Neural cell (in vitro differentiated cells): ENCODE measurements at regions not wholly inside any gene's neighbourhood (a gene's known extent, or its start where the extent isn't known, plus 50 kb on each side); places are given as distances from the start of the nearest gene placed in this dataset.

Source experiments
- H2AFZ ChIP-seq: fragments of 200-600, 300-800 bp; sonication (generic), shearing (Covaris generic); 2 replicates; pipeline ENCODE4 v1.6.0; 2014; ENCODE audit warnings: low read depth, mild to moderate bottlenecking, antibody characterized with exemption, low read length, moderate library complexity
- H3F3A ChIP-seq: fragments of 200-600 bp; shearing (Covaris generic); 2 replicates; pipeline ENCODE4 v1.6.1; 2016; ENCODE audit warnings: mild to moderate bottlenecking, moderate library complexity, mixed read lengths, antibody characterized with exemption, low read length; ENCODE audit not compliant: insufficient read depth, poor library complexity, severe bottlenecking
- H3K27ac ChIP-seq: fragments of 200-600, 300-800 bp; sonication (generic), shearing (Covaris generic); 2 replicates; pipeline ENCODE4 v1.5.1; 2014; ENCODE audit warnings: mild to moderate bottlenecking, low read length, moderate library complexity
- H3K27me3 ChIP-seq: fragments of 300-800, 200-600 bp; sonication (generic), shearing (Covaris generic); 2 replicates; pipeline ENCODE4 v1.6.0; 2014; ENCODE audit warnings: mild to moderate bottlenecking, low read depth, low read length, moderate library complexity; ENCODE audit not compliant: insufficient read depth
- H3K36me3 ChIP-seq: fragments of 300-800, 200-600 bp; sonication (generic), shearing (Covaris generic); 2 replicates; pipeline ENCODE4 v1.5.1; 2014; ENCODE audit warnings: mild to moderate bottlenecking, antibody characterized with exemption, low read length, moderate library complexity; ENCODE audit not compliant: insufficient read depth
- H3K4me2 ChIP-seq: fragments of 300-800, 200-600 bp; sonication (generic), shearing (Covaris generic); 2 replicates; pipeline ENCODE4 v1.6.0; 2014; ENCODE audit warnings: mild to moderate bottlenecking, low read length
- H3K4me3 ChIP-seq: fragments of 300-800, 200-600 bp; sonication (generic), shearing (Covaris generic); 2 replicates; pipeline ENCODE4 v1.5.1; 2014; ENCODE audit warnings: mild to moderate bottlenecking, low read length, moderate library complexity
- H3K79me2 ChIP-seq: fragments of 200-600 bp; shearing (Covaris generic); replicated peaks from 2 replicates; pipeline ENCODE4 v1.6.0; 2014; ENCODE audit warnings: mild to moderate bottlenecking, low read length, moderate library complexity; ENCODE audit not compliant: insufficient read depth
- H3K9ac ChIP-seq: fragments of 300-800, 200-600 bp; sonication (generic), shearing (Covaris generic); 2 replicates; pipeline ENCODE4 v1.6.1; 2016; ENCODE audit warnings: mild to moderate bottlenecking, low read length, mixed read lengths
- H3K9me2 ChIP-seq: fragments of 200-600 bp; shearing (Covaris generic); 2 replicates; pipeline ENCODE4 v1.6.1; 2016; ENCODE audit warnings: mild to moderate bottlenecking, low read length, mixed read lengths; ENCODE audit not compliant: insufficient read depth
- H3K9me3 ChIP-seq: fragments of 200-600, 300-800 bp; sonication (generic), shearing (Covaris generic); 2 replicates; pipeline ENCODE4 v1.6.1; 2016; ENCODE audit warnings: mild to moderate bottlenecking, mixed run types, low read length, moderate library complexity, mixed read lengths
- H4K20me1 ChIP-seq: fragments of 200-600 bp; shearing (Covaris generic); 2 replicates; pipeline ENCODE4 v1.6.1; 2016; ENCODE audit warnings: mild to moderate bottlenecking, mixed run types; ENCODE audit not compliant: insufficient read depth
- EP300 ChIP-seq: fragments of 450-650 bp; conservative IDR thresholded peaks from 2 replicates; pipeline ENCODE4 v1.6.1; 2014; ENCODE audit warnings: antibody characterized with exemption, mild to moderate bottlenecking, moderate library complexity; ENCODE audit not compliant: poor library complexity, severe bottlenecking
- EZH2 ChIP-seq: fragments of 200-600, 300-800 bp; shearing (Covaris generic), sonication (generic); IDR thresholded peaks from 2 replicates; pipeline ENCODE4 v1.6.1; 2014; ENCODE audit warnings: antibody characterized with exemption, low read length, borderline replicate concordance, mild to moderate bottlenecking; ENCODE audit not compliant: insufficient read depth, poor library complexity, severe bottlenecking
- MXI1 ChIP-seq: fragments of 450-650 bp; conservative IDR thresholded peaks from 2 replicates; pipeline ENCODE4 v1.6.1; 2014; ENCODE audit warnings: antibody characterized with exemption, mild to moderate bottlenecking; ENCODE audit not compliant: poor library complexity, severe bottlenecking
- POLR2AphosphoS5 ChIP-seq: IDR thresholded peaks from 2 replicates; pipeline ENCODE4 v1.6.1; 2012
- RAD21 ChIP-seq: fragments of 450-650 bp; conservative IDR thresholded peaks from 2 replicates; pipeline ENCODE4 v1.6.1; 2014; ENCODE audit warnings: antibody characterized with exemption, mild to moderate bottlenecking, moderate library complexity
- SMC3 ChIP-seq: fragments of 450-650 bp; conservative IDR thresholded peaks from 2 replicates; pipeline ENCODE4 v1.6.1; 2014; ENCODE audit warnings: antibody characterized with exemption, mild to moderate bottlenecking, moderate library complexity; ENCODE audit not compliant: poor library complexity
- TAF1 ChIP-seq: IDR thresholded peaks from 2 replicates; pipeline ENCODE4 v1.6.1; 2012; ENCODE audit warnings: low read depth
- TF ChIP-seq, protein P1 (sequence below): fragments of 450-650 bp; IDR thresholded peaks from 2 replicates; pipeline ENCODE4 v1.5.1; 2014; ENCODE audit warnings: antibody characterized with exemption, mild to moderate bottlenecking, moderate library complexity; ENCODE audit not compliant: poor library complexity, severe bottlenecking
- TF ChIP-seq, protein P2 (sequence below): IDR thresholded peaks from 2 replicates; pipeline ENCODE4 v1.6.1; 2012; ENCODE audit warnings: borderline replicate concordance

DNA sequence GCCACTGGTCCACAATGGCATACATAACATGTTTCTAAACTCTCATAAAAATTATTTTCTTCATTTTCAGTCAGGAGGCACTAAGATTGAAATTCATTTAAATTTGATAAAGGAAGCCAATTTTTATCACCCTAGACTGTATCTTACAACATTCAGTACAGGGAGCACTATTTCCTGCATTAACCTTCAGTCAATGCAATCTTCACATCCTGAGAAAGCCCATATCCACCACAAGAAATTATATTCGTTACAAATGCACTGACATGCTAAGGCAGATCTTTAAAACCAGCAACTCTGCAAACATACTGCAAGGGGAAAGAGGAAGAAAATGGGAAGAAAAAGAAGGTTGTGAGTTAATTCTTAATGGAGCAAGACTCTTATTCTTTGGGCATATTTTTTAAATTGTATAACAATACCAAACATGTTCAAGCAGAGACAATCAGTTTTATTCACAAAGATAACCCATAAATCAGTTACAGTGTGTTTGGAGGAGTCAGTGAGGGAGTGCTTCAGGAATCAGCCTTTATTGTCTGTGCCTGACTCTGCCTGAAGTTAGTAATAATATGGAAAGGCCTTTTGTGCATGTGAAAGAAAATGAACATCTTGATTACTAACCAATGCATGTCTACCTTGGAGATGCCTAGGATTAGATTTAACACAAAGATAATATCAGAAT is 370.1 kb downstream of the FBXO15 start:
- Histone ChIP-seq H3F3A (no peaks in the 10 kb centered on the region), H2AFZ (no peak overlapping the region), H3K4me2 (no peak overlapping the region), H3K4me3 (no peak overlapping the region), H3K27me3 (no peaks in the 10 kb centered on the region), H3K27ac (no peak overlapping the region), H4K20me1 (no peaks in the 10 kb centered on the region), H3K9me3 (no peaks in the 10 kb centered on the region), H3K9ac (no peak overlapping the region), H3K36me3 (no peaks in the 10 kb centered on the region), H3K79me2 (no peaks in the 10 kb centered on the region), H3K9me2 (no peaks in the 10 kb centered on the region)
- no peak for TF ChIP-seq TAF1
- TF ChIP-seq, protein P1, sequence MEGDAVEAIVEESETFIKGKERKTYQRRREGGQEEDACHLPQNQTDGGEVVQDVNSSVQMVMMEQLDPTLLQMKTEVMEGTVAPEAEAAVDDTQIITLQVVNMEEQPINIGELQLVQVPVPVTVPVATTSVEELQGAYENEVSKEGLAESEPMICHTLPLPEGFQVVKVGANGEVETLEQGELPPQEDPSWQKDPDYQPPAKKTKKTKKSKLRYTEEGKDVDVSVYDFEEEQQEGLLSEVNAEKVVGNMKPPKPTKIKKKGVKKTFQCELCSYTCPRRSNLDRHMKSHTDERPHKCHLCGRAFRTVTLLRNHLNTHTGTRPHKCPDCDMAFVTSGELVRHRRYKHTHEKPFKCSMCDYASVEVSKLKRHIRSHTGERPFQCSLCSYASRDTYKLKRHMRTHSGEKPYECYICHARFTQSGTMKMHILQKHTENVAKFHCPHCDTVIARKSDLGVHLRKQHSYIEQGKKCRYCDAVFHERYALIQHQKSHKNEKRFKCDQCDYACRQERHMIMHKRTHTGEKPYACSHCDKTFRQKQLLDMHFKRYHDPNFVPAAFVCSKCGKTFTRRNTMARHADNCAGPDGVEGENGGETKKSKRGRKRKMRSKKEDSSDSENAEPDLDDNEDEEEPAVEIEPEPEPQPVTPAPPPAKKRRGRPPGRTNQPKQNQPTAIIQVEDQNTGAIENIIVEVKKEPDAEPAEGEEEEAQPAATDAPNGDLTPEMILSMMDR: no peak
- no peak for TF ChIP-seq POLR2AphosphoS5
- TF ChIP-seq, protein P2, sequence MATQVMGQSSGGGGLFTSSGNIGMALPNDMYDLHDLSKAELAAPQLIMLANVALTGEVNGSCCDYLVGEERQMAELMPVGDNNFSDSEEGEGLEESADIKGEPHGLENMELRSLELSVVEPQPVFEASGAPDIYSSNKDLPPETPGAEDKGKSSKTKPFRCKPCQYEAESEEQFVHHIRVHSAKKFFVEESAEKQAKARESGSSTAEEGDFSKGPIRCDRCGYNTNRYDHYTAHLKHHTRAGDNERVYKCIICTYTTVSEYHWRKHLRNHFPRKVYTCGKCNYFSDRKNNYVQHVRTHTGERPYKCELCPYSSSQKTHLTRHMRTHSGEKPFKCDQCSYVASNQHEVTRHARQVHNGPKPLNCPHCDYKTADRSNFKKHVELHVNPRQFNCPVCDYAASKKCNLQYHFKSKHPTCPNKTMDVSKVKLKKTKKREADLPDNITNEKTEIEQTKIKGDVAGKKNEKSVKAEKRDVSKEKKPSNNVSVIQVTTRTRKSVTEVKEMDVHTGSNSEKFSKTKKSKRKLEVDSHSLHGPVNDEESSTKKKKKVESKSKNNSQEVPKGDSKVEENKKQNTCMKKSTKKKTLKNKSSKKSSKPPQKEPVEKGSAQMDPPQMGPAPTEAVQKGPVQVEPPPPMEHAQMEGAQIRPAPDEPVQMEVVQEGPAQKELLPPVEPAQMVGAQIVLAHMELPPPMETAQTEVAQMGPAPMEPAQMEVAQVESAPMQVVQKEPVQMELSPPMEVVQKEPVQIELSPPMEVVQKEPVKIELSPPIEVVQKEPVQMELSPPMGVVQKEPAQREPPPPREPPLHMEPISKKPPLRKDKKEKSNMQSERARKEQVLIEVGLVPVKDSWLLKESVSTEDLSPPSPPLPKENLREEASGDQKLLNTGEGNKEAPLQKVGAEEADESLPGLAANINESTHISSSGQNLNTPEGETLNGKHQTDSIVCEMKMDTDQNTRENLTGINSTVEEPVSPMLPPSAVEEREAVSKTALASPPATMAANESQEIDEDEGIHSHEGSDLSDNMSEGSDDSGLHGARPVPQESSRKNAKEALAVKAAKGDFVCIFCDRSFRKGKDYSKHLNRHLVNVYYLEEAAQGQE: no peak
- TF ChIP-seq EP300: no peak
- TF ChIP-seq EZH2: no peak
- no peak for TF ChIP-seq SMC3
- no peak for TF ChIP-seq RAD21
- no peak for TF ChIP-seq MXI1

DNA sequence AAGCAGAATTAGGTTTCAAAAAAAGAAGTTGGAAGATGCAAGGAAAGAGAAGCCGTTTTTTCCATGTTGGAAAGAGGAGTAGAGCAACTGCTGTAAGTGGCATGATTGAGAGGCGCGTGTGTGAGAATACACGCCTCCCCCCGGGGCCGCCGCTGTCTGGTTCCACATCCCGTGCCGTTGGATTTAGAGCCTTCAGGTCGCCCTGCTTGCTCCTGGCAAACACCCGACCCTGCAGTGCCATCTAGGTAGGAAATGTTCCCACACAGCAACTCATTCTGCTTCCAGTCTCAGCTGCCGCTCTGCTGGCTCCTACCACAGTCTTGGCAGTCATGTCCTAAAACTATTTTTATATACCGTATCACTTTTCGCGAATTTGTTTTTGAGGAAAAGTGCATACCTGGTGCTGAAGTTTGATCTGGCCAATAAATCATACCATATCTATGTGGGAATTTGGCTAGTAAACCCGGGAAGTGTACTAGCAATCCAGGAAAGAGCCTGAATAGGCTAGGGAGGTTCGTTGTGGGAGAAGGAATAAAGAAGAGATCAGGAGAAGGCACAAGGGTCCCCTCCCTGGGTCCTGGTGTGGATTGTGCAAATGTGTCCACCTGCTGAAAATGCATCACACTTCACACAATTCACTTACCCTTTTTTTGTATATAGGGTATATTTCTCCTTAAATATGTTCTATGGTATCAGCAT is 372.7 kb downstream of the FBXO15 start:
- Histone ChIP-seq H3K27ac (no peak overlapping the region), H2AFZ (no peak overlapping the region), H3K9me2 (no peaks in the 10 kb centered on the region), H3K9ac (no peak overlapping the region), H3K79me2 (no peaks in the 10 kb centered on the region), H4K20me1 (no peaks in the 10 kb centered on the region), H3K36me3 (no peaks in the 10 kb centered on the region), H3K4me3 (no peak overlapping the region), H3K4me2 (no peak overlapping the region), H3K9me3 (no peaks in the 10 kb centered on the region), H3F3A (no peaks in the 10 kb centered on the region), H3K27me3 (no peaks in the 10 kb centered on the region)
- TF ChIP-seq POLR2AphosphoS5 (no peak), RAD21 (no peak), SMC3 (no peak), EZH2 (no peak), MXI1 (no peak), EP300 (no peak), TAF1 (no peak)
- TF ChIP-seq, protein P2: no peak
- TF ChIP-seq, protein P1: no peak
